ENCODE measurements at regions not wholly inside any gene's neighbourhood (a gene's known extent, or its start where the extent isn't known, plus 50 kb on each side); places are given as distances from the start of the nearest gene placed in this dataset.
A peak's percentile ranks its signal among the peaks of the same experiment; 100 is the strongest.
"Not testable (repeated sequence)": the region's sequence is repeated elsewhere in the genome, so short reads cannot be mapped to it uniquely, and the experiment has no call there.

DNA sequence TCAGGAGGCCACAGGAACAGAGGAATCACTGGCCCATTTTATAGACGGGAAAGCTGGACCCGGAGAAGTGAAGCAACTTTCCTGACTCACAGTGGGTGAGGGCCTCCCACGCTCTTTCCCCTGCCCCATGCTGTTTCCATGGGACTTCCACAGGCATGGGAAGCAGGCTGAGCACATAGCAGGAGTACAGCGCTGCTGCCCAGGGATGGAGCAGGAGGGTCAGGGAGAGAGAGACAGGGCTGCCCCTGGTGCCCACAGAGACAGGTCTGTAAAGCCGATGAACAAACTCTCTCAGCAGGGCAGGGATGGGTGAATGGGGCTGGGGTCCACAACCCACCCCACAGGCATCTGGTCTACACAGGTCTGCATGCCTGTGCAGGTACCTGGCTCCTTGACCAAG is 128.1 kb upstream of the SMURF2 start:
- ATAC-seq (ENCODE audit: low read depth); H3K4me3 Mint-ChIP-seq; H3K4me1 Mint-ChIP-seq; DNase-seq (ENCODE audit: low spot score in 2 of 2); H3K27ac Mint-ChIP-seq; H3K27me3 Mint-ChIP-seq; H3K9me3 Mint-ChIP-seq; H3K36me3 Mint-ChIP-seq: not testable (repeated sequence)

DNA sequence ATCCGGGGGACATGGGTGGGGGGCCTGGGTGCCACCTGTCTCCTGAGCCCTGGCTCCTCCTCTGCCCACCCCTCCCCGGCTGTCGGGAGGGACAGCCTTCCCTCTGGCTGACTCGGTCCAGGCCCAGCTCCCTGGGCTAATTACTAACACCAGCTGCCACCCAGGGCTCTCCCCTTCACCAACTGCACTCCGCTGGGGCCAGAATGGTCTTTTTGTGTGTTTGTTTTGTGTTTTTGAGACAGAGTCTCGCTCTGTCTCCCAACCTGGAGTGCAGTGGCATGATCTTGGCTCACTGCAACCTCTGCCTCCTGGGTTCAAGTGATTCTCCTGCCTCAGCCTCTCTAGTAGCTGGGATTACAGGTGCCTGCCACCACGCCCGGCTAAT is 126.9 kb upstream of the SMURF2 start:
- H3K27me3 Mint-ChIP-seq; H3K4me3 Mint-ChIP-seq; H3K4me1 Mint-ChIP-seq; H3K9me3 Mint-ChIP-seq; H3K27ac Mint-ChIP-seq; DNase-seq (ENCODE audit: low spot score in 2 of 2); ATAC-seq (ENCODE audit: low read depth): not testable (repeated sequence)
- peaks cover 10% of the 10 kb centered on the region for H3K36me3 Mint-ChIP-seq

DNA sequence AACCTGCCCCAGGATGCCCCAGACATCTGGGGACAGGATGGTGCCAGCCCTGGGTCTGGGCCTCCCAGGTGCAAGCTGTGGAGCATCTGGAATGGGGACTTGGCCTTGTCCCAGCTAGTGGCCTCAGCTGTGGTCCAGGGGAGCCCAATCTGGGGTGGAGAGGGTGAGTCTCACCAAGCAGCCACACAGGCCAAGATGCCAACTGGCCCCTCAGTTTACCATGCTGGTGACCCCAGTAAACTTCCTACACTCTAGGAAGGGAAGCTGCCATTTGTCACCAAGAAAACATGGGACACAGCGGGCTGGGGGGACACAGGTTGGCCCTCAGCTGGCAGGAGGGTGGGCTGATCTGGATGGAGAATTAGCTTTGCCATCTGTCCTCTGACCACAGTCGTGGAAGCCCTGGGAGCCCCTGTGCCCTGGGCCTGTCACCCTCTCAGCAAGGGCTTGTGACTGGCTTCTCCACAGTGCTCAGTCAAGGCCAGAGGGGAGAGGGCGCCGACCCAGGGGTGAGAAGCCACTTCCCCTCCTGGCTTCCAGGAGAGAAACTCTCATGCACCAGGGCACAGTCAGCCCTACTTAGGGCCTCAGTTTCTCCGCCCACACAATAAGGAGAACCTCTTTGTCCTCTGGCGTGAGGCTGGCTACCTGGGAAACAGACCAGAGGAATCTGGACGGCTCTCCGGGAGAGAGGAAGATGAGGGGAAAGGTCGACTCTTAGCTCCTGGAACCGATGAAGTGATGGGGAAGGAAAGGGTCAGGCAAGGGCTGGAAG is 126.4 kb upstream of the SMURF2 start:
- ATAC-seq (ENCODE audit: low read depth) (no peak), DNase-seq (ENCODE audit: low spot score in 2 of 2) (no peak)
- H3K27me3 Mint-ChIP-seq = no peaks in the 10 kb centered on the region
- H3K36me3 Mint-ChIP-seq = peaks cover 10% of the 10 kb centered on the region
- H3K27ac Mint-ChIP-seq = no peak overlapping the region
- no peaks in the 10 kb centered on the region for H3K4me1 Mint-ChIP-seq
- H3K9me3 Mint-ChIP-seq = no peaks in the 10 kb centered on the region
- H3K4me3 Mint-ChIP-seq = no peak overlapping the region

DNA sequence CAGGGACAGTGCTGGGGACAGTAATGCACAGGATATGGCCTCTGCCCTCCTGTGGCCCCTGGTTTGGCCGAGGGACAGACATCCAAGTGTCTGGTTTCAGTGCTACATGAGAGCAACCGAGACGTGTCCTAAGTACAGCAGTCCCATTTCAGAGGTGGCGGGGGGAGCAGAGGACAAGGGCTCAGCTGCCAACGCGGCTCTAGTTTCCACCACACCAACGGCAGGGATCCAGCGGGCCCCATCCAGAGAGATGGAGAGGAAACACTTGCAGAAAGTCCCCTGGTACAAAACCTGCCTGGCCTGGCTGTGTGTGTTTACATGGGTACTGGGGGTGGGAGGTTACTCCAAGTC is 125.8 kb upstream of the SMURF2 start:
- no peak overlapping the region for H3K4me3 Mint-ChIP-seq
- H3K9me3 Mint-ChIP-seq = no peaks in the 10 kb centered on the region
- no peak overlapping the region for H3K27ac Mint-ChIP-seq
- peaks cover 10% of the 10 kb centered on the region for H3K36me3 Mint-ChIP-seq
- DNase-seq (ENCODE audit: low spot score in 2 of 2) (no peak), ATAC-seq (ENCODE audit: low read depth) (no peak)
- no peaks in the 10 kb centered on the region for H3K4me1 Mint-ChIP-seq
- no peaks in the 10 kb centered on the region for H3K27me3 Mint-ChIP-seq

DNA sequence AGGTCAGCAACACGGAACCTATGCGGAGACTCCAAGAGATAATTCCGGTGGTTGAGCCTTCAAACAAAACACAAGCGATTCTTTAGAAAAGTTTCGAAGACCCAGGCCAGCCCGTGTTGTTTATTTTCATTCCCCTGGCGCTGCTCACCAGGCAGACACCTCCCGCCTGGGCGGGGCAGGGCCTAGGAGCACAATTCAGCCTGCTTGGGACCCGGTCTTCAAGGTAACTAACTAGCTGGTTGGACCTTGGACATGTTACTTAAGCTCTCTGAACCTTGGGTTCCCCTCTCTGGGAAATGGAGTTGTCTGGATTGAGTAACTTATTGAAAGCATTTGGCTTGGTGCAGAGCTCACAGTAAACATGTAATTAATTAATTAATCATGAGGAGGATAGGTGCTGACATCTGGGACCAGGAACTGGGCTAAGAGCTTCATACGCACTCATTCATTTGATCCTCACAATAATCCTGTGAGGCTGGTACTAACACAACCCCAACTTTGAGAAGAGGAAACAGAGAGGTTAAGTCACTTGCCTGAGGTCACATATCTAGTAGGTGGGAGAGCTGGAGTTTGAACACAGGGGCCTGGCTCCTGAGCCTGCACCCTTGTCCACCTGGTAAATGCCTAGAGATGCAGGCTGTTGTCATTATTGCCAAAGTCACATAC is 125.3 kb upstream of the SMURF2 start:
- Mint-ChIP-seq H3K27me3 (no peaks in the 10 kb centered on the region), H3K4me1 (no peaks in the 10 kb centered on the region), H3K9me3 (no peaks in the 10 kb centered on the region), H3K36me3 (peaks cover 10% of the 10 kb centered on the region), H3K4me3 (no peak overlapping the region), H3K27ac (no peak overlapping the region)
- no peak for DNase-seq (ENCODE audit: low spot score in 2 of 2)
- no peak for ATAC-seq (ENCODE audit: low read depth)

DNA sequence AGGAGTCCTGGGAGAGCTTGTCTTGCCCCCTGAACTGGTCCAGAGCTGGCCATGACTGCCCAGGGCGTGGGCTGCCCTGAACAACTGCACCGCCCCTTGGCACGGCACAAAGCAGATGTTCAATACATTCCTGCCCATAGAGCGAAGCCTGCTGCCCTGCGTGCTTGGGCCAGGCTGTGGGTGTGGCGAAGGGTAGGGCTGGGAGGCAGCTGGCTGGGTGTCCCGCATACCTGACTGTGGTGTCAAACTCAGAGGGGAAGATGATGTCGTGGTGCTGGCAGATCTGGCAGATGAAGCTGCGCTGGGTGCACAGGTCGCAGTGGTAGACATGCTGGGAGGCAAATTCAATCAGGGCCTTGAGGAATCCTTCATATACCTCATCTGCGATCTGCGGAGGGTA is 124.2 kb upstream of the SMURF2 start:
- Mint-ChIP-seq H3K4me1 (peaks cover 4% of the 10 kb centered on the region), H3K9me3 (no peaks in the 10 kb centered on the region), H3K27me3 (no peaks in the 10 kb centered on the region), H3K36me3 (peaks cover 6% of the 10 kb centered on the region), H3K27ac (no peak overlapping the region), H3K4me3 (no peak overlapping the region)
- DNase-seq (ENCODE audit: low spot score in 2 of 2) = no peak
- no peak for ATAC-seq (ENCODE audit: low read depth)

DNA sequence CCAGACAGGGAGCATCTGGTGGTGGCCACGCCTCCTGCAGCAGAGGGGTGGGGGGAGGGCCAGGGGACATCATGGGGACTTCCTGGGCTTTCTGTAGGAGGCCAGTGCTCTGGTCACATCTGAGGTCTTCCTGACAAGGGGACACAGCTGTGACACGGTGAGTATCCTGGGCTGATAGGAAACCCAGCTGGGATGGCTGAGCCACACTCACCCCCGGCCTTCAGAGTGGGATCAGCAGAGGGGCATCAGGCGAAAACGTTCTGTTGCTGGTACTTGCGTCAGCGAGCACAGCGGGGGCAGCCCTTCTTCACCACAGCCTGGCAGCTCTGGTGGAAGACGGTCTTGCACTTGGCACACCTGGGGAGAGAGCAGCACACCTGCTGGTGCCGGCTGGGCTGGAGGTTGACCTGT is 122.9 kb upstream of the SMURF2 start:
- Mint-ChIP-seq H3K9me3 (no peaks in the 10 kb centered on the region), H3K36me3 (peaks cover 6% of the 10 kb centered on the region), H3K4me1 (peaks cover 5% of the 10 kb centered on the region), H3K27ac (no peak overlapping the region), H3K4me3 (no peak overlapping the region), H3K27me3 (no peaks in the 10 kb centered on the region)
- ATAC-seq (ENCODE audit: low read depth) (no peak), DNase-seq (ENCODE audit: low spot score in 2 of 2) (no peak)

DNA sequence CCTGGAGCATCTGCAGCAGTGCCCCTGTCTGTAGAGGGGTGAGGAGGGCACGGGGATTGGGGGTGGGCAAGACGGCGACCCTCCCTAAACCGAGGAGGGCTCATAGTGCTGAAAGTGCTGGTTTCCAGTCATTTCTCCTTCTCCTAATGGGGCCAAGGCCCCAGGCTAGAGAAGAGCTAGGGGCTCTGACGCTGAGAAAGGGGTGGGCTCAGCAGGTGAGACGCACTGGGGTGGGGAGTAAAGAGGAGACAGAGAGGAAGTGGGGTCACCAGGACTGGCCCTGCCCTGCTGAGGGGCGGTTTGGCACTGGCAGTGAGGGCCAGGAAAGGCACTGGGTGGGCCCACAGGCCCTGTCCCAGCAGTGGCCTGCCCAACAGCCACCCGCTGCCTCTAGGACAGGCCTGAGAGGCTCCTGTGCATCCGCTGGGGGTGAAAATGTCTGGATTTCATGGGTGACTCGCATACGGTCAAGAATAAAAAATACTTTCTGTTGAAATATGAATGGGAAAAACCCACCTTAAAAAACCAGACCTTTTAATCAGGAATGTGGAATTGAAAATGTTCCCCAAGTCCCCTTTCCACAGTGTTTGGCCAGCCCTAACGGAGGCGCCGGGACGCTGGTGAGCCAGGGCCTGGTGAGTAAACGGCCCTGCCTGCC is 122.4 kb upstream of the SMURF2 start:
- Mint-ChIP-seq H3K4me3 (no peak overlapping the region), H3K9me3 (no peaks in the 10 kb centered on the region), H3K36me3 (peaks cover 6% of the 10 kb centered on the region), H3K27me3 (no peaks in the 10 kb centered on the region), H3K4me1 (peaks cover 5% of the 10 kb centered on the region), H3K27ac (no peak overlapping the region)
- DNase-seq (ENCODE audit: low spot score in 2 of 2) = no peak
- no peak for ATAC-seq (ENCODE audit: low read depth)

DNA sequence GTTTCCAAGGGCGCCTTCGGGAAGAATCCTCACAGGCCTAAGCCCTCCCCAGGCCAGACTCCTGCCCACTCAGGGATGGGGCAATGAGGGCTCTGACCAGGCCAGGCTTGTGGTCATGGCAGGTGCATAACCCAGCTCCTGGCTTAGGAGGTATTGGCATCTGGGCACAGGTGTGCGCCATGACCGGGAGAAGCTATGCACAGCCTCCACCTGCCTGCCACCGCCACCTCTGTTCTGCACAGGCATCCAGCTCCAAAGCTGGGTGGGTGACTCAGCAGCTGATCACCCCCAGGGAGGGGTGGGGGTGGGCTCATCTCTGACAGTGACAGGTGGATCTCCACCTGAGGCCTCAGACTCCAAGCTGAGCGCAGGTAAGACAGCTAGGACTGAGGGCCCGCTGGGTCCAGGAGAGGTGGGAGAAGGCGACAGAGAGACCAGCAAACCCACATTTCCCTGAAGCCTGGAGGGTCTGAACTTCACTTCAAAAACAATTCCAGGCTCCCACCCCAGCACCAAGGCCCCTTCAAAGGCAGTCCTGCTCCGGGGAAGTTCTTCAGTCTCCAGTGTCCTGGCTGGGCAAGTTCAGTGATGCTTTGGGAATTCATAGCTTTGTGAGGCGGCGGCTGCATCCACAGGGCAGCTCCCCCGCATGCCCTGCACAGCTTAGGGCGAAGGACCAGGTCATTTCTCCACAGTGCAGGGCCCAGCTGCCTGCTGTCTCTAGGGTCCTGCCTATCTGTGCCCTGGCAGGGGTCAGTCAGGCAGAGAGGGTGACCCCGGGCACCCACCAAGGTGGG is 121.6 kb upstream of the SMURF2 start:
- H3K4me3 Mint-ChIP-seq = no peak overlapping the region
- H3K9me3 Mint-ChIP-seq = no peaks in the 10 kb centered on the region
- H3K36me3 Mint-ChIP-seq = peaks cover 6% of the 10 kb centered on the region
- ATAC-seq (ENCODE audit: low read depth) (no peak), DNase-seq (ENCODE audit: low spot score in 2 of 2) (no peak)
- H3K27ac Mint-ChIP-seq = no peak overlapping the region
- no peaks in the 10 kb centered on the region for H3K27me3 Mint-ChIP-seq
- peaks cover 5% of the 10 kb centered on the region for H3K4me1 Mint-ChIP-seq

DNA sequence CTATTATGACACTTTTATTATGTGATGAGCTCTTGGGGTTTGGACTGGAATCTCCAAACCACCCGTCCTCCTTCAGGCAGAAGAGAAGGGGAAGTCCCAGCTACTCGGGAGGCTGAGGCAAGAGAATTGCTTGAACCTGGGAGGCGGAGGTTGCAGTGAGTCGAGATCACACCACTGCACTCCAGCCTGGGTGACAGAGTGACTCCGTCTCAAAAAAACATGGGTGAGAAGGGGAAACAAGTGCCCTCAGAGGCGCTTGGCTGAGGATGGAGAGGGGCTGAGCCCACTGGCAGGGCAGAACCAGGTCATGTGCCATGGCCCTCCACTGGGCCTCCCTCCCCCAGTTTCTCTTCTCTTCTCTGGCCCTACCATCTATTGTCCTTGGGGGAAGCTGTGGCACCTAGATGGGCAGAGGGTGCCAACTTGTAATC is 120.9 kb upstream of the SMURF2 start:
- Mint-ChIP-seq H3K27me3 (no peaks in the 10 kb centered on the region), H3K4me1 (peaks cover 5% of the 10 kb centered on the region), H3K4me3 (no peak overlapping the region), H3K36me3 (peaks cover 6% of the 10 kb centered on the region), H3K9me3 (no peaks in the 10 kb centered on the region), H3K27ac (no peak overlapping the region)
- no peak for DNase-seq (ENCODE audit: low spot score in 2 of 2)
- ATAC-seq (ENCODE audit: low read depth) = no peak

DNA sequence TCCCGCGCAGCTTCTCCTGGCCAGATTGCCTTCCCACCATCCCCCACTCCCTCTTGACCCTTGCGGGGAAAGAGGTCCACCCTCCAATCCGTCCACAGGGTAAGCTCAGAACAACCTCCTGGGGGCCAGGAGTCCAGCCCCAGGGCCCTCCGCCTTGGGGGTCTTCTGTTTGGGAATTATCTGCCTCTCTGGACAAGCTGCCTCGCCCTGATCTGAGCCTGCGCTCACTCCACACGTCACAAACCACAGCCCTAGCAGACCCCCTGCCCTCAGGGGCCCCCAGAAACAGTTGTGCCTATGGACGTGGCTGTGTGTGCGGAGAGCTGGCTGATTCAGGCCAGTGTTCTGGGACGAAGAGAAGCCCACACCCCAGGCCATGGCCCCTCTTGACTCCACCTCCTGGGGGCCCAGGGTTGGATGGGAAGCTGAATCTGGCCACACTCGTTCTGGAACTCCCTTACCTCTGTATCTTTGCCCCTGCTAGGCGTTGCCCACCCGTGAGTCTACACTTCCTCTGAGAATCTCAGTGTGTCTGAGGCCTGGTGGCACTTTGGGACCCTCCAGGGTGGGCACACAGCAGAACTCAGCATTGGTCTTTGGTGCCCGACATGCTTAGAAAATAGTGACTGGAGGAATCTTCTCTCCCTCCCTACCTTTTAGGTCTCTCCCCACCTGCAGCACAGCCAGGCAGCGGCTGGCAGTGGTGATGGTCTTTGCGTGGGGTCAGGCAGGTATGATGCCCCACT is 119.9 kb upstream of the SMURF2 start:
- H3K4me1 Mint-ChIP-seq = peaks cover 13% of the 10 kb centered on the region
- peak overlapping the region; percentile 25 for H3K27ac Mint-ChIP-seq
- no peaks in the 10 kb centered on the region for H3K27me3 Mint-ChIP-seq
- DNase-seq (ENCODE audit: low spot score in 2 of 2) (no peak), ATAC-seq (ENCODE audit: low read depth) (no peak)
- H3K9me3 Mint-ChIP-seq = no peaks in the 10 kb centered on the region
- H3K4me3 Mint-ChIP-seq = peak overlapping the region; percentile 78
- peaks cover 6% of the 10 kb centered on the region for H3K36me3 Mint-ChIP-seq

DNA sequence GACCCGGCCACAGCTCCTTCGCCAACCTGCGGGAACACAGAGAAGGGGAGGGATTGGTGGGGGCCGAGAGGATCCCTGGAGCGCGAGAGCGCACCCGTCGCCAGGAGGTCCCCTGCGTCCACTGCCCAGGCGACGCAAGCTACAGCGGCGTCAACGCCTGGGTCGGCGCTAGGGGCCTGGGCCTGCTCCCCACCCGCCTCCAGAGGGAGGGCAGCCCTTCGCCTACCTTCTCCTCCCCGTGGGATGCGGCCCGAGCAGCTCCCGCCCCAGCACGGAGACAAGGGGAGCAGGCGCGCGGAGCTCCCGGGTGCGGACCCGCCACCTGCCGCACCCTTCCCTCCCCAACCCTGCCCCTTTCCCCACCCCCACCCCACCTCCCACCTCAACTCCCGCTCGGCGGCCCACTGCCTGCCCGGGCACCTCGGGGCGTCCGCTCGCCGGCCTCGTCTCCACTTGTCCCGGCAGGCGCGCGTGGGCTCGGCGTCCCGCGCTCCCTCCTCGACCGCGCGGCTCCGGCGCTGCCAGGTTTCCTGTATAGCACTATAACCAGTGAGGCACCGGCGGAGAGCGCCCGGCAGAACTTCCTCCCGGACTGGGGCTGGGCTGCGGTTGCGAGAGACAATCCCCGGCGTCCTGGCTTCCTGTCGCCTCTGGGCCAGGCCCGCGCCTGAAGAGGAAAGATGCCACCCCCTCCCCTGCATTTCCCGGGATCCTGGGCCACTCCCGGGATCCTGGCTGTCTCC is 119.1 kb upstream of the SMURF2 start:
- DNase-seq (ENCODE audit: low spot score in 2 of 2) = no peak
- peaks cover 3% of the 10 kb centered on the region for H3K36me3 Mint-ChIP-seq
- H3K4me3 Mint-ChIP-seq = peak overlapping the region; percentile 78
- no peaks in the 10 kb centered on the region for H3K27me3 Mint-ChIP-seq
- peaks cover 16% of the 10 kb centered on the region for H3K4me1 Mint-ChIP-seq
- ATAC-seq (ENCODE audit: low read depth) = no peak
- no peaks in the 10 kb centered on the region for H3K9me3 Mint-ChIP-seq
- H3K27ac Mint-ChIP-seq = no peak overlapping the region

All from memory B cell (primary cell).